Panc1 (cell line): ENCODE measurements at regions not wholly inside any gene's neighbourhood (a gene's known extent, or its start where the extent isn't known, plus 50 kb on each side); places are given as distances from the start of the nearest gene placed in this dataset.
"Not testable (repeated sequence)": the region's sequence is repeated elsewhere in the genome, so short reads cannot be mapped to it uniquely, and the experiment has no call there.

Experiments
- ATAC-seq: fragments of 200-7000 bp; cut with Tn5 transposase; 2 replicates; pipeline ENCODE4 v1.9.1; 2020; ENCODE audit warnings: mild to moderate bottlenecking, moderate library complexity
- BruUV-seq: library from RNA; stranded (reverse); fragments of 400-500 nt; replicated peaks from 2 replicates; lab custom pipeline; 2021; lab: Mats Ljungman, UMichigan
- CTCF ChIA-PET: fragments of 300-600 bp; sonication (Branson Sonifier 250); formaldehyde crosslinking; loops from one replicate; lab custom pipeline; 2022; ENCODE audit warnings: antibody characterized with exemption; lab: Charles Lee
- POLR2A ChIA-PET: fragments of 300-600 bp; sonication (Branson Sonifier 250); formaldehyde crosslinking; loops from one replicate; lab custom pipeline; 2022; ENCODE audit warnings: antibody characterized with exemption; lab: Charles Lee
- DNase-seq: peaks from one replicate; pipeline ENCODE4 v3.0.0-alpha.2; 2010; ENCODE audit warnings: low read depth, low spot score
- H3K27ac ChIP-seq: 2 replicates; pipeline ENCODE4 v1.5.1; 2011; ENCODE audit warnings: mild to moderate bottlenecking, low read length, inconsistent platforms
- H3K27me3 ChIP-seq: fragments of 200-500 bp; sonication (Bioruptor generic); 2 replicates; pipeline ENCODE4 v1.6.0; 2014; ENCODE audit warnings: low read length, inconsistent platforms; ENCODE audit not compliant: control insufficient read depth, insufficient read depth
- H3K36me3 ChIP-seq: fragments of 200-500 bp; sonication (Bioruptor generic); 2 replicates; pipeline ENCODE4 v1.5.1; 2014; ENCODE audit warnings: inconsistent platforms, mild to moderate bottlenecking, low read length, moderate library complexity; ENCODE audit not compliant: control insufficient read depth, insufficient read depth
- H3K4me1 ChIP-seq: 2 replicates; pipeline ENCODE4 v1.5.1; 2011; ENCODE audit warnings: inconsistent platforms, mild to moderate bottlenecking, low read length, moderate library complexity; ENCODE audit not compliant: control insufficient read depth, insufficient read depth
- H3K4me3 ChIP-seq, 2 experiments: 2 replicates each; pipeline ENCODE4 v1.5.1; 2011 to 2012; ENCODE audit warnings: low read depth in 2 of 2, low read length in 2 of 2, mild to moderate bottlenecking in 2 of 2, inconsistent platforms in 1 of 2, moderate library complexity in 1 of 2
- H3K9me3 ChIP-seq: fragments of 200-500 bp; sonication (Bioruptor generic); 2 replicates; pipeline ENCODE4 v1.5.1; 2014; ENCODE audit warnings: low read depth, mild to moderate bottlenecking, inconsistent platforms, low read length, moderate library complexity; ENCODE audit not compliant: control insufficient read depth, insufficient read depth
- POLR2AphosphoS5 ChIP-seq: IDR thresholded peaks from 2 replicates; pipeline ENCODE4 v1.6.1; 2012; ENCODE audit warnings: mild to moderate bottlenecking, low read depth, low read length, moderate library complexity
- SIN3A ChIP-seq: IDR thresholded peaks from 2 replicates; pipeline ENCODE4 v1.6.1; 2012; ENCODE audit warnings: low read depth, mild to moderate bottlenecking, low read length, moderate library complexity, borderline replicate concordance; ENCODE audit not compliant: insufficient read depth
- TCF7L2 ChIP-seq: IDR thresholded peaks from 2 replicates; pipeline ENCODE4 v1.6.1; 2011; ENCODE audit warnings: mild to moderate bottlenecking, low read depth, low read length, inconsistent platforms
- in situ Hi-C: cut with HindIII; loops from 2 replicates; pipeline ENCODE4 v1.10.0; 2016; ENCODE audit warnings: low sequenced_read_pairs, low pct_unique_long_range_greater_than_20kb
- intact Hi-C: fragments of 100-400 bp; cut with micrococcal nuclease; formaldehyde crosslinking; loops from one replicate; pipeline ENCODE4 v1.10.0; 2022; ENCODE audit not compliant: unreplicated experiment
- TF ChIP-seq, protein P1 (sequence below): fragments of 450-650 bp; IDR thresholded peaks from 2 replicates; pipeline ENCODE4 v1.5.1; 2017; ENCODE audit warnings: mild to moderate bottlenecking
- TF ChIP-seq, protein P2 (sequence below), 2 experiments: IDR thresholded peaks; 2 replicates each; pipeline ENCODE4 v1.6.1; 2011 to 2012; ENCODE audit warnings: low read depth in 2 of 2, control low read depth in 1 of 2, low read length in 1 of 2, mild to moderate bottlenecking in 1 of 2, moderate library complexity in 1 of 2; ENCODE audit not compliant: insufficient read depth in 1 of 2

DNA sequence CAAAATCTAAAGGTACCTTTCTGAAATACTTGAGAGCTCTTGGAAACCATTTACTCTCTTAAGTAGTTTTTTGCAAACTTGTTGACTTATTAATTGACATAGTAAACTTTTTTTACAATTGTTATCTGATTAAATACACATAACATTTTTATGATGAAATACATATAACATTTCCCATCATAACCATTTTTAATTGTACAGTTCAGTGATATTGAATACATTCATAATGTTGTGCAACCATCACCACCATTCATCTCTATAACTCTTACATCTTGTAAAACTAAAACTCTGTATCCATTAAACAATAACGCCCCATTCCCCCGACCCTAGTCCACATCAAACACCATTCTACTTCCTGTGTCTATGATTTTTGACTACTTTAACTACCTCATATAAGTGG lies 95.7 kb upstream of the ZNF648 start:
- ATAC-seq (no peak), DNase-seq (no peak)
- POLR2A ChIA-PET, result no interaction called here
- H3K4me1 ChIP-seq, result no peaks in the 10 kb centered on the region
- TF ChIP-seq, protein P1, sequence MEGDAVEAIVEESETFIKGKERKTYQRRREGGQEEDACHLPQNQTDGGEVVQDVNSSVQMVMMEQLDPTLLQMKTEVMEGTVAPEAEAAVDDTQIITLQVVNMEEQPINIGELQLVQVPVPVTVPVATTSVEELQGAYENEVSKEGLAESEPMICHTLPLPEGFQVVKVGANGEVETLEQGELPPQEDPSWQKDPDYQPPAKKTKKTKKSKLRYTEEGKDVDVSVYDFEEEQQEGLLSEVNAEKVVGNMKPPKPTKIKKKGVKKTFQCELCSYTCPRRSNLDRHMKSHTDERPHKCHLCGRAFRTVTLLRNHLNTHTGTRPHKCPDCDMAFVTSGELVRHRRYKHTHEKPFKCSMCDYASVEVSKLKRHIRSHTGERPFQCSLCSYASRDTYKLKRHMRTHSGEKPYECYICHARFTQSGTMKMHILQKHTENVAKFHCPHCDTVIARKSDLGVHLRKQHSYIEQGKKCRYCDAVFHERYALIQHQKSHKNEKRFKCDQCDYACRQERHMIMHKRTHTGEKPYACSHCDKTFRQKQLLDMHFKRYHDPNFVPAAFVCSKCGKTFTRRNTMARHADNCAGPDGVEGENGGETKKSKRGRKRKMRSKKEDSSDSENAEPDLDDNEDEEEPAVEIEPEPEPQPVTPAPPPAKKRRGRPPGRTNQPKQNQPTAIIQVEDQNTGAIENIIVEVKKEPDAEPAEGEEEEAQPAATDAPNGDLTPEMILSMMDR, result no peak
- TF ChIP-seq, protein P2, sequence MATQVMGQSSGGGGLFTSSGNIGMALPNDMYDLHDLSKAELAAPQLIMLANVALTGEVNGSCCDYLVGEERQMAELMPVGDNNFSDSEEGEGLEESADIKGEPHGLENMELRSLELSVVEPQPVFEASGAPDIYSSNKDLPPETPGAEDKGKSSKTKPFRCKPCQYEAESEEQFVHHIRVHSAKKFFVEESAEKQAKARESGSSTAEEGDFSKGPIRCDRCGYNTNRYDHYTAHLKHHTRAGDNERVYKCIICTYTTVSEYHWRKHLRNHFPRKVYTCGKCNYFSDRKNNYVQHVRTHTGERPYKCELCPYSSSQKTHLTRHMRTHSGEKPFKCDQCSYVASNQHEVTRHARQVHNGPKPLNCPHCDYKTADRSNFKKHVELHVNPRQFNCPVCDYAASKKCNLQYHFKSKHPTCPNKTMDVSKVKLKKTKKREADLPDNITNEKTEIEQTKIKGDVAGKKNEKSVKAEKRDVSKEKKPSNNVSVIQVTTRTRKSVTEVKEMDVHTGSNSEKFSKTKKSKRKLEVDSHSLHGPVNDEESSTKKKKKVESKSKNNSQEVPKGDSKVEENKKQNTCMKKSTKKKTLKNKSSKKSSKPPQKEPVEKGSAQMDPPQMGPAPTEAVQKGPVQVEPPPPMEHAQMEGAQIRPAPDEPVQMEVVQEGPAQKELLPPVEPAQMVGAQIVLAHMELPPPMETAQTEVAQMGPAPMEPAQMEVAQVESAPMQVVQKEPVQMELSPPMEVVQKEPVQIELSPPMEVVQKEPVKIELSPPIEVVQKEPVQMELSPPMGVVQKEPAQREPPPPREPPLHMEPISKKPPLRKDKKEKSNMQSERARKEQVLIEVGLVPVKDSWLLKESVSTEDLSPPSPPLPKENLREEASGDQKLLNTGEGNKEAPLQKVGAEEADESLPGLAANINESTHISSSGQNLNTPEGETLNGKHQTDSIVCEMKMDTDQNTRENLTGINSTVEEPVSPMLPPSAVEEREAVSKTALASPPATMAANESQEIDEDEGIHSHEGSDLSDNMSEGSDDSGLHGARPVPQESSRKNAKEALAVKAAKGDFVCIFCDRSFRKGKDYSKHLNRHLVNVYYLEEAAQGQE (IDR thresholded peaks at IDR 0.05; ENCODE audit: insufficient read depth in 1 of 2, low read depth in 2 of 2, low read length in 1 of 2), result no peak
- TF ChIP-seq SIN3A (no peak), POLR2AphosphoS5 (no peak), TCF7L2 (no peak)
- H3K4me3 ChIP-seq, result no peak overlapping the region
- CTCF ChIA-PET, result no interaction called here
- H3K9me3 ChIP-seq, result no peaks in the 10 kb centered on the region; the same call in 1 of the 2 replicates
- no peaks in the 10 kb centered on the region for H3K36me3 ChIP-seq
- H3K27me3 ChIP-seq, result no peaks in the 10 kb centered on the region
- BruUV-seq, result no TSS peak
- H3K27ac ChIP-seq, result no peak overlapping the region
- intact Hi-C loops (no loop called here), in situ Hi-C loops (no loop called here)

DNA sequence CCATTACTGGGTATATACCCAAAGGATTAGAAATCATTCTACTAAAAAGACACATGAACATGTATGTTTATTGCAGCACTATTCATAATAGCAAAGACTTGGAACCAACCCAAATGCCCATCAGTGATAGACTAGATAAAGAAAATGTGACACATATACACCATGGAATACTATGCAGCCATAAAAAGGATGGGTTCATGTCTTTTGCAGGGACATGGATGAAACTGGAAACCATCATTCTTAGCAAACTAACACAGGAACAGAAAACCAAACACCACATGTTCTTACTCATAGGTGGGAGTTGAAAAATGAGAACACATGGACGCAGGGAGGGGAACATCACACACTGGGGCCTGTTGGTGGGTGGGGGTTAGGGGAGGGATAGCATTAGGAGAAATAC lies 92.9 kb upstream of the ZNF648 start:
- H3K4me3 ChIP-seq, H3K9me3 ChIP-seq, in situ Hi-C loops, BruUV-seq, ATAC-seq, H3K4me1 ChIP-seq, POLR2A ChIA-PET, DNase-seq, H3K27me3 ChIP-seq, H3K27ac ChIP-seq, CTCF ChIA-PET, intact Hi-C loops, H3K36me3 ChIP-seq: not testable (repeated sequence)

DNA sequence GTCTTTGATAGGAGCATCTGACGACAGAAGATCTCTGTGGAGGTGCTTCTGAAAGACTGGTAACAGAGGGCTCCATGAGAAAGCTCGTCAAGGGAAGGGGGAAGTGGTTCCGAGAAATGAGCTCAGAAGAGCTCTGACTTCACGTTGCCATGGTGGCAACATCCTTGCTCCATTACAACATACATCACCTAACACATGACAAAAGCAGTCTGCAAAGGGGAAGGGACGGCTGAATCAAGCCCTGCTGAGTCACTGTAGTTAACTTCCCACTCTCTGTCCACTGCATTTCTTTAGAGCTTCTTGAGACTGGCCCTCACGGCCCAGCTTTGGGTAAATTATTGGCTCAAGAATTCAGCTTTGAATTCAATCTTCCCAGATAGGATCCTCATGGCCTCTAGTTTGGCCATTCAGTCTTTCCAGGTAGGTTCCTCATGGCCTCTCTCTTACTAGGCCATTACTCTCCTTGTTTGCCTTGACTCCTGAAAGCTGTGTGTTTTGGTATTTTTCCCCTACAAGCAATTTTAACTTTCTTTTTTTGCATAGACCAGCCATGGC lies 88.0 kb upstream of the ZNF648 start:
- no peaks in the 10 kb centered on the region for H3K9me3 ChIP-seq
- H3K27me3 ChIP-seq, result no peaks in the 10 kb centered on the region
- POLR2A ChIA-PET, result no interaction called here
- ATAC-seq (no peak), DNase-seq (no peak)
- intact Hi-C loops, result no loop called here
- H3K36me3 ChIP-seq, result no peaks in the 10 kb centered on the region
- no TSS peak for BruUV-seq
- no peak overlapping the region for H3K4me3 ChIP-seq
- in situ Hi-C loops, result no loop called here
- CTCF ChIA-PET, result interaction anchor here (0.6 kb wide), 1 partner anchor 992 kb away, joined by 3 read pairs; no protein-coding TSS in a partner anchor
- H3K4me1 ChIP-seq, result no peaks in the 10 kb centered on the region
- TF ChIP-seq, protein P2 (IDR thresholded peaks at IDR 0.05; ENCODE audit: insufficient read depth in 1 of 2, low read depth in 2 of 2, low read length in 1 of 2), result no peak
- TF ChIP-seq POLR2AphosphoS5, result no peak
- TF ChIP-seq, protein P1, result no peak
- no peak for TF ChIP-seq TCF7L2
- no peak for TF ChIP-seq SIN3A
- no peak overlapping the region for H3K27ac ChIP-seq
